Activated B cell treated with CpG ODN at 0.5 μM for 24 hours (primary cell): ENCODE measurements at regions not wholly inside any gene's neighbourhood (a gene's known extent, or its start where the extent isn't known, plus 50 kb on each side); places are given as distances from the start of the nearest gene placed in this dataset.

Experiments used
- ATAC-seq: fragments of 200-7000 bp; cut with Tn5 transposase; one replicate; pipeline ENCODE4 v1.10.0; 2021; ENCODE audit warnings: low read depth, mild to moderate bottlenecking, moderate library complexity
- CTCF ChIA-PET: fragments of 350-600 bp; sonication (Branson Sonifier 250); formaldehyde crosslinking; loops from one replicate; lab custom pipeline; 2021; ENCODE audit warnings: antibody characterized with exemption; lab: Charles Lee
- POLR2A ChIA-PET: fragments of 350-600 bp; sonication (Branson Sonifier 250); formaldehyde crosslinking; loops from one replicate; lab custom pipeline; 2021; ENCODE audit warnings: antibody characterized with exemption; lab: Charles Lee
- DNase-seq: peaks from one replicate; pipeline ENCODE4 v3.0.0; 2022
- H3K27ac Mint-ChIP-seq: one replicate; pipeline ENCODE4 v1.8.0; 2020; ENCODE audit warnings: mixed read lengths
- H3K27me3 Mint-ChIP-seq: one replicate; pipeline ENCODE4 v1.8.0; 2021; ENCODE audit warnings: mixed read lengths
- H3K36me3 Mint-ChIP-seq: one replicate; pipeline ENCODE4 v1.8.0; 2021; ENCODE audit warnings: low read depth, mixed read lengths
- H3K4me1 Mint-ChIP-seq: one replicate; pipeline ENCODE4 v1.8.0; 2021; ENCODE audit warnings: mixed read lengths
- H3K4me3 Mint-ChIP-seq: one replicate; pipeline ENCODE4 v1.8.0; 2020; ENCODE audit warnings: mild to moderate bottlenecking, mixed read lengths
- H3K9me3 Mint-ChIP-seq: one replicate; pipeline ENCODE4 v1.8.0; 2020; ENCODE audit warnings: mixed read lengths
- CTCF ChIP-seq: fragments of 200-600 bp; IDR thresholded peaks from one replicate; pipeline ENCODE4 v1.8.0; 2022; ENCODE audit warnings: antibody characterized with exemption, mild to moderate bottlenecking
- intact Hi-C: fragments of 100-400 bp; cut with micrococcal nuclease; formaldehyde crosslinking; loops from one replicate; pipeline ENCODE4 v1.15.1; 2024

GRCh38 chr12:97229004-97229403, 233.6 kb upstream of the RMST start:
- no peaks in the 10 kb centered on the region for H3K27me3 Mint-ChIP-seq
- no peak overlapping the region for H3K27ac Mint-ChIP-seq
- ChIA-PET POLR2A (no interaction called here), CTCF (no interaction called here)
- no peaks in the 10 kb centered on the region for H3K9me3 Mint-ChIP-seq
- ATAC-seq (no peak), DNase-seq (no peak)
- no peak for TF ChIP-seq CTCF
- no peaks in the 10 kb centered on the region for H3K4me1 Mint-ChIP-seq
- intact Hi-C loops: no loop called here
- H3K4me3 Mint-ChIP-seq: no peak overlapping the region
- no peaks in the 10 kb centered on the region for H3K36me3 Mint-ChIP-seq

GRCh38 chr12:97235102-97235501, 227.5 kb upstream of the RMST start:
- no peak for TF ChIP-seq CTCF
- H3K4me3 Mint-ChIP-seq: no peak overlapping the region
- H3K36me3 Mint-ChIP-seq: no peaks in the 10 kb centered on the region
- DNase-seq (no peak), ATAC-seq (no peak)
- H3K27me3 Mint-ChIP-seq: peaks cover 4% of the 10 kb centered on the region
- POLR2A ChIA-PET: no interaction called here
- no peaks in the 10 kb centered on the region for H3K9me3 Mint-ChIP-seq
- H3K4me1 Mint-ChIP-seq: no peaks in the 10 kb centered on the region
- intact Hi-C loops: no loop called here
- H3K27ac Mint-ChIP-seq: no peak overlapping the region
- CTCF ChIA-PET: no interaction called here

GRCh38 chr12:97246368-97246767, 216.2 kb upstream of the RMST start:
- Mint-ChIP-seq H3K36me3 (no peaks in the 10 kb centered on the region), H3K9me3 (no peaks in the 10 kb centered on the region), H3K4me1 (no peaks in the 10 kb centered on the region), H3K27me3 (no peaks in the 10 kb centered on the region), H3K27ac (no peak overlapping the region), H3K4me3 (no peak overlapping the region)
- CTCF ChIA-PET: no interaction called here
- no peak for TF ChIP-seq CTCF
- DNase-seq: no peak
- intact Hi-C loops: no loop called here
- no peak for ATAC-seq
- POLR2A ChIA-PET: no interaction called here

- DNase-seq (no peak), ATAC-seq (no peak)
- intact Hi-C loops: no loop called here
- H3K27ac Mint-ChIP-seq: no peak overlapping the region
- no peak overlapping the region for H3K4me3 Mint-ChIP-seq
- no peaks in the 10 kb centered on the region for H3K27me3 Mint-ChIP-seq
- ChIA-PET CTCF (no interaction called here), POLR2A (no interaction called here)
- no peaks in the 10 kb centered on the region for H3K36me3 Mint-ChIP-seq
- TF ChIP-seq CTCF: no peak
- H3K4me1 Mint-ChIP-seq: no peaks in the 10 kb centered on the region
- H3K9me3 Mint-ChIP-seq: no peaks in the 10 kb centered on the region
Observed at GRCh38 chr12:97250483-97250882, 212.1 kb upstream of the RMST start.

- no peaks in the 10 kb centered on the region for H3K9me3 Mint-ChIP-seq
- ATAC-seq: no peak
- ChIA-PET POLR2A (no interaction called here), CTCF (no interaction called here)
- H3K27me3 Mint-ChIP-seq: no peaks in the 10 kb centered on the region
- DNase-seq: no peak
- no peaks in the 10 kb centered on the region for H3K4me1 Mint-ChIP-seq
- no peak overlapping the region for H3K4me3 Mint-ChIP-seq
- no peak for TF ChIP-seq CTCF
- intact Hi-C loops: no loop called here
- H3K27ac Mint-ChIP-seq: no peak overlapping the region
- no peaks in the 10 kb centered on the region for H3K36me3 Mint-ChIP-seq
Observed at GRCh38 chr12:97257726-97258125, 204.9 kb upstream of the RMST start.
